Hematopoietic multipotent progenitor cell treated with erythropoietin and hydrocortisone succinate and interleukin-3 and kit ligand, for 6 days (in vitro differentiated cells): ENCODE measurements at regions not wholly inside any gene's neighbourhood (a gene's known extent, or its start where the extent isn't known, plus 50 kb on each side); places are given as distances from the start of the nearest gene placed in this dataset.

ENCODE experiments used
- DNase-seq: peaks from one replicate; pipeline ENCODE4 v3.0.0-alpha.2; 2015

GRCh38 chr10:3902809-3903410 is 117.9 kb upstream of the KLF6 start:
- no peak for DNase-seq

DNA sequence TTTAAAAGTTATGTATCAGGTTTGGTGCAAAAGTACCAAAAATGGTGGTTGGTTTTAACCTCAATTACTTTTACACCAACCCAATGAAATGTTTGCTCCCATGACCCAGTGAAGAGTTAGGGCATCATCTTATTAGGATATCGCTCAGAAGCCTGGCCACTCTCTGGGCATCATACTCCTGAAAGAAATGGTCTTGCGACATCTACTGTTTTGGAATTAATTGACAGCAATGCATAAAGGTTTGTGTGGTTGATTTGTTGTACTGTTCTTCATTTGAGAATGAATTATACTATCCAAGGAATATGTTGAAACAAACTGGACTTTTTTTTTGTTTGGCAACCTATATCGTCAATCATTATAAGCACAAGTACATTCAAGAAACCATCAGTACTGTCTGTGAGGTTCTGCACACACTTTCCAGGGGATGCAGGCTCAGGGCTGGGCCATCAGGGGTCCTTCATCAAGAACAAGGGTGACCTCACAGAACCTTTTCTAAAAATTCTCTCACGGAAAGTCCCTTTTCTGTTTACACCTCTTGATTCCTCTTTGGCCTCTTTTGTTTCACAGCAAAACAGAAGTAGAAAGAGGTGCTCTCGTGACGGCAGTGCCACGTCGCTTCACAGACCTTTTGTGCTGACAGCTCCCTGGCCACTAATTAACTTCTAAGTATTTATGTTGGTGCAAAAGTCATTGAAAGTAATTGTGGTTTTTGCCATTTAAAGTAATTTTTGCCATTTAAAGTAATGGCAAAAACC is 117.2 kb upstream of the KLF6 start:
- DNase-seq = no peak

- DNase-seq = no peak
Observed at GRCh38 chr10:3901370-3901769, 116.4 kb upstream of the KLF6 start.

GRCh38 chr10:3900391-3900790 is 115.4 kb upstream of the KLF6 start:
- DNase-seq = no peak

DNA sequence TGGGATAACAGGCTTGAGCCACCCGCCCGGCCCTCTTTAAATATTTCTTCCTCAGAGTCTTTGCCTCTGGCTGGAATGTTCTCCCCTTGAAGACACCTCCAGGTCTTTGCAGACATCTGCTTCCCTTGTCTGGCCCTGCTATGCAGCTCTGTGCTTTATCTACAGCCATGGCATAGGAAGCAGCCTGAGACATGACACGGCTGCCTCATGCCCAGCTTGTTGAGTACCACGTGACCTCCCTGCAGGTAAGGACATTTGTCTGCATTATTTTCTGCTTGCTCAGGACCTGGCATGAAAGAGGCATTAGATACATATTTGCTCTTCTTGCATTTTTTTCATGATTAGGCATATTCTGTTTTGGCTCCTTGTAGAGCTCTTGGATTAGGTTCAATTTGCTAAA is 113.8 kb upstream of the KLF6 start:
- DNase-seq = no peak

- DNase-seq = no peak
Observed at GRCh38 chr10:3897156-3897555, 112.1 kb upstream of the KLF6 start.

- DNase-seq = no peak
Observed at GRCh38 chr10:3896161-3896560, 111.2 kb upstream of the KLF6 start.

GRCh38 chr10:3895045-3895631 is 110.1 kb upstream of the KLF6 start:
- no peak for DNase-seq

DNA sequence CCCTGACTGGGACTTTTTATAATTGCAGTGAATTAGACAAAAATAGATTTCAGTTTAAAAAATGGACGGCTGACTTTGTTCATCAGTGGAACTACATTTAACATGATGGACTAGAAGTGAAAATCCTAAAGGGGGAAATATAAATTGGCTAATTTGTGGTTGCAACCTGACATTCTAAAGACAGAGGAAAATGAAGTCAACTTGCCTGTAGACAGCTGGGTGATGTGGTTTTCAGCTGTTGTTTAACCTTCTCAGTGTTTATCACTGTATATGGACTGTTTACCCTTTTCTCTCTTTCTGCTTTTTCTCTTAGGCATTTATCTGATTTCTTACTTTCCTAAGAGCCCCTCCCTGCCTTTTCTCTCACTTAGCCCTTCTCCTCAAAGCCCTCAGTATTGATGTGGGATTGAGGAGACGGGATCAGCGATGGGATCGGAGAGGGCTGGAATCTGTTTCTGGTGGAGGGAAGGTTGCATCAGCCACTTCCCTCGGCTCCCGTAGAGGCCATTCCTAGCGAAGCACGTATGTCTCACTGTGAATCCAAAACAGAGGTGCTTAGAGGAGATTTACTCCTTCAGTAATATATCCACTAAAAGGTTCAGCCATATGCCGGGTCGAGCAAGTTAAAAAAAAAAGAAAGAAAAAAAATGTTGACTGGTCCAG is 109.0 kb upstream of the KLF6 start:
- DNase-seq = no peak

- DNase-seq = no peak
Observed at GRCh38 chr10:3892440-3893425, 107.7 kb upstream of the KLF6 start.

GRCh38 chr10:3891396-3891795 is 106.4 kb upstream of the KLF6 start:
- DNase-seq = no peak

- no peak for DNase-seq
Observed at GRCh38 chr10:3890602-3891352, 105.8 kb upstream of the KLF6 start.

DNA sequence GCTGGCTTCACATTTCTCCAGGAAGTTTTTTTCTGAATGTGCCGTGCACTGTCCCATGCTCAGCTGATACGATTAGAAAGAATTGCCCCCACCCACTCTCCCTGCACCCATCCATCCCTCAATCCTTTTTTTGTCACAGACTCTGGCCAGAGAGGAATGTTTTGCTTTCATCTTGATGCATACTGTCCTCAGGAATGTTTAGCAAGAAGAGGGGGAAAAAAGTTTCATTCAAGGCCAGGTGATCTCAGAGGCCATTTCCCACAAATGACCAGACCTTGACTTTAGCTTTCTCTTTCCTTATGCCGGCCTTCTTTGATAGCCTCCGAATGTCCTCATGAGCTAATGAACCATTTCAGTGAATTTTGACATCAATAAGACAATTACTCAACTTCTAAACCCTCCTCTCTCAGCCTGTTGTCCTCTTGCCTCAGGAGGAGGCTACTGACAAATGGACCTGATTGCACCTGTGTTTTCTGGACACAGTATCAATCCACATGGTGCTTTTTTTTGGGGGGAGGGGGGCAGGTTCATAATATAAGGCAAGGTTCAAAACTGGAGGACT is 105.0 kb upstream of the KLF6 start:
- DNase-seq = no peak

DNA sequence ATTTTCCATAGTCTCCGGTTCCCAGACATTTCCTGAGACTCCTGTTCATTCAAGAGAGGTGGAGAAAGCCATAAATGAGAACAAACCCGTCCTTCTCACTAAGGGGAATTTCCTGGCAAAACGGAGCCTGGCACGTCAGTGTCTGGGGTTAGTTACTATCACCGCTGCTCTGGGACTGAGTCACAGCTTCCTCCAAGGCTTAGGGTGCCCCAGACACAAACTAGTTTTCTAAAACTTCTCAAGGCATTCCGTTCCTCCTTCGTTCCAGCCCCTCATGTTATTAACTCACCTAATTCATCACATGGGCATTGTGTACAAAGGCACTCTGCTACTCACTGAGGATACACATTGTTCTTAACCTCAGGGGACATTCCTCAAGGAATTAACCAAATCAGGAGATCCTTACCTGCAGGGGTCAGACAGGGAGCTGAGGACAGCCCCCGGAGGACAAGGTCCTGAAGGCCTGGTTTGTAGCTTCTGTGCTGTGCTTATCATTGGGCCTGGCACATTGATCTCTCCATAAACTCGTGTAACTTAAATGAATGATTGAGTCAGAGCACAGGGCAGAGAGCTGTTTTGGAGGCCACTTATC is 103.0 kb upstream of the KLF6 start:
- DNase-seq = no peak

- DNase-seq = no peak
Observed at GRCh38 chr10:3887404-3887803, 102.4 kb upstream of the KLF6 start.

- no peak for DNase-seq
Observed at GRCh38 chr10:3886641-3887251, 101.7 kb upstream of the KLF6 start.

GRCh38 chr10:3886191-3886590 is 101.2 kb upstream of the KLF6 start:
- DNase-seq = no peak

DNA sequence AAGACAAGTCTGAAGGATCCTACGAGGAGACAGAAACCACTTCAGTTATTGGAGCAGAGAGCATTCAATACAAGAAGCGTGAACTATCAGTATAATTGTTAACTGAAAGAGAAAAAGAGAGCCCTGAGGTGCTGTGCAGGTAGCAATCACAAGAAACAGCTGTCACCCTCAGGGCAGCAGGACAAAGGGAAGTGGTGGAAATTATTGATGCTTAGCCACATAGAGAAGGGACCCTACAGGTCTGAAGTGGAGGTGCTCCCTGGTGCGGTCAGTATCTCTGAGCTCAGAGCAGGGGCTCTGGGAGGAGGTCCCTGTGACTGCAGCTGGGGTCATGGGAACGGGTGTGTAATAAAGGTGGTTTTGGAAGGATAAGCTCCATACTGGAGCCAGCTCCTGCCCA is 97.8 kb upstream of the KLF6 start:
- no peak for DNase-seq

DNA sequence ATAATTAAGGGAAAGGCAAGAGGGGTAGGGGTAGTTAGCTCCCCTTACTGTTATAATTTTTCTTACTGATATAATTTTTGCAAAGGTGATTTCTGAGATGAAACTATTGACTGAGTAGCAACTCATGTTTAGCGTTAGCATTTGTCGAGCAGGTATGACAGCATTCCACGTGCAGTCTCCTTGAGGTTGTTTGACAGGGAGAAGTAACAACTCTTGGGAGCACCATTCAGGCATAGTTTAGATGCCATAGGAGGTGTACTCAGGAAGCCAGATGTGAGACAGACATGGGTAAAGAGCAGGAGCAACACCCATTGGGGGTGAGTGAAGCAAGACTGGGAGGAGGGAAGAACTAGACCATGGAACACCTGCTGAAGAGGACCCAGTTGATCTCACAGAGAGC is 96.6 kb upstream of the KLF6 start:
- DNase-seq = no peak

GRCh38 chr10:3879073-3879472 is 94.1 kb upstream of the KLF6 start:
- no peak for DNase-seq
